NB4 (cell line): ENCODE measurements at regions not wholly inside any gene's neighbourhood (a gene's known extent, or its start where the extent isn't known, plus 50 kb on each side); places are given as distances from the start of the nearest gene placed in this dataset.

Experiments used
- CTCF ChIP-seq: IDR thresholded peaks from one replicate; pipeline ENCODE4 v1.5.1; 2012; ENCODE audit warnings: low read depth, low read length
- MAX ChIP-seq: IDR thresholded peaks from 2 replicates; pipeline ENCODE4 v1.6.1; 2011; ENCODE audit warnings: low read depth, low read length
- MYC ChIP-seq: IDR thresholded peaks from 2 replicates; pipeline ENCODE4 v1.6.1; 2011; ENCODE audit warnings: low read depth, low read length
- POLR2A ChIP-seq: IDR thresholded peaks from 2 replicates; pipeline ENCODE4 v1.6.1; 2011; ENCODE audit warnings: mild to moderate bottlenecking; ENCODE audit not compliant: insufficient read length; ENCODE audit errors: extremely low read depth

GRCh38 chr3:86578071-86578470 lies 412.9 kb downstream of the VGLL3 start:
- TF ChIP-seq CTCF (no peak), MYC (no peak), POLR2A (no peak), MAX (no peak)
